Endothelial cell of umbilical vein (primary cell): ENCODE measurements at regions not wholly inside any gene's neighbourhood (a gene's known extent, or its start where the extent isn't known, plus 50 kb on each side); places are given as distances from the start of the nearest gene placed in this dataset.

ENCODE experiments used
- BruUV-seq: library from RNA; stranded (reverse); fragments of 400-500 nt; replicated peaks from 2 replicates; lab custom pipeline; 2021; lab: Mats Ljungman, UMichigan
- CTCF ChIA-PET: fragments of 300-600, 350-600 bp; sonication (Branson Sonifier 250); formaldehyde crosslinking; loops from one replicate; lab custom pipeline; 2021; ENCODE audit warnings: antibody characterized with exemption, inconsistent platforms; lab: Charles Lee
- POLR2A ChIA-PET: fragments of 300-600, 350-600 bp; sonication (Branson Sonifier 250); formaldehyde crosslinking; loops from one replicate; lab custom pipeline; 2021; ENCODE audit warnings: antibody characterized with exemption, inconsistent platforms; lab: Charles Lee
- DNase-seq: peaks from one replicate; pipeline ENCODE4 v3.0.0-alpha.2; 2011; ENCODE audit warnings: low read depth, low spot score
- FAIRE-seq: peaks from 2 replicates; lab custom pipeline; 2011; peaks lifted over from hg19 to GRCh38; lab: Jason Lieb, UNC
- H2AFZ ChIP-seq: 2 replicates; pipeline ENCODE4 v1.6.0; 2012; ENCODE audit warnings: low read depth, low read length, control low read depth, inconsistent platforms
- H3K27ac ChIP-seq: 2 replicates; pipeline ENCODE4 v1.5.1; 2011; ENCODE audit warnings: low read depth, mild to moderate bottlenecking, control low read depth, low read length, moderate library complexity; ENCODE audit not compliant: insufficient read depth
- H3K27me3 ChIP-seq, 2 experiments: 2 replicates each; pipeline versions ENCODE4 v1.6.0 to v1.6.1; 2011; ENCODE audit warnings: low read length in 2 of 2, mixed read lengths in 1 of 2; ENCODE audit not compliant: control insufficient read depth in 2 of 2, insufficient read depth in 2 of 2
- H3K36me3 ChIP-seq, 2 experiments: 2 replicates in 1 of 2; 3 replicates in 1 of 2; pipeline ENCODE4 v1.5.1; 2011; ENCODE audit warnings: low read length in 2 of 2, mild to moderate bottlenecking in 1 of 2, moderate library complexity in 1 of 2; ENCODE audit not compliant: control insufficient read depth in 2 of 2, insufficient read depth in 2 of 2; ENCODE audit errors: extremely low read depth in 1 of 2
- H3K4me1 ChIP-seq: 3 replicates; pipeline ENCODE4 v1.5.1; 2011; ENCODE audit warnings: mild to moderate bottlenecking, low read length; ENCODE audit not compliant: control insufficient read depth, insufficient read depth; ENCODE audit errors: extremely low read depth
- H3K4me2 ChIP-seq: 2 replicates; pipeline ENCODE4 v1.6.1; 2011; ENCODE audit warnings: low read length, control low read depth, mixed read lengths; ENCODE audit not compliant: insufficient read depth
- H3K4me3 ChIP-seq, 3 experiments: fragments of 200-600 bp in 1 of 3; sonication (generic), shearing (Covaris generic) in 1 of 3; replicated peaks in 1 of 3; 2 replicates each; pipeline ENCODE4 v1.5.1; 2011 to 2016; ENCODE audit warnings: control low read depth in 3 of 3, low read length in 3 of 3, mild to moderate bottlenecking in 2 of 3, inconsistent platforms in 1 of 3, low read depth in 1 of 3, moderate library complexity in 1 of 3; ENCODE audit not compliant: insufficient read depth in 1 of 3
- H3K79me2 ChIP-seq: 2 replicates; pipeline ENCODE4 v1.6.0; 2012; ENCODE audit warnings: low read length, inconsistent platforms; ENCODE audit not compliant: control insufficient read depth, insufficient read depth
- H3K9ac ChIP-seq: replicated peaks from 2 replicates; pipeline ENCODE3; 2011; ENCODE audit warnings: low read length, control low read depth; ENCODE audit not compliant: insufficient read depth; ENCODE audit errors: extremely low read depth
- H3K9me1 ChIP-seq: replicated peaks from 3 replicates; pipeline ENCODE4 v1.6.0; 2011; ENCODE audit warnings: mild to moderate bottlenecking, low read length; ENCODE audit not compliant: control insufficient read depth, insufficient read depth; ENCODE audit errors: extremely low read depth
- H3K9me3 ChIP-seq: replicated peaks from 2 replicates; pipeline ENCODE4 v1.5.1; 2012; ENCODE audit warnings: low read length, inconsistent platforms; ENCODE audit not compliant: control insufficient read depth, insufficient read depth
- H4K20me1 ChIP-seq: replicated peaks from 2 replicates; pipeline ENCODE3; 2011; ENCODE audit warnings: mild to moderate bottlenecking, low read length; ENCODE audit not compliant: control insufficient read depth, insufficient read depth; ENCODE audit errors: extremely low read depth
- EZH2 ChIP-seq: IDR thresholded peaks from 2 replicates; pipeline ENCODE4 v1.6.1; 2012; ENCODE audit warnings: borderline replicate concordance, low read depth, mild to moderate bottlenecking, moderate library complexity, low read length, inconsistent platforms; ENCODE audit not compliant: severe bottlenecking
- JUN ChIP-seq: IDR thresholded peaks from 2 replicates; pipeline ENCODE4 v1.6.1; 2011; ENCODE audit warnings: borderline replicate concordance, low read depth; ENCODE audit not compliant: insufficient read length, insufficient read depth
- POLR2A ChIP-seq: IDR thresholded peaks from 2 replicates; pipeline ENCODE4 v1.6.1; 2012; ENCODE audit warnings: low read depth, mild to moderate bottlenecking, control low read depth, low read length
- POLR2AphosphoS5 ChIP-seq: IDR thresholded peaks from 2 replicates; pipeline ENCODE4 v1.6.1; 2012; ENCODE audit warnings: low read depth, mild to moderate bottlenecking, control low read depth, low read length, moderate library complexity; ENCODE audit not compliant: insufficient read depth
- dilution Hi-C: fragments of 300-500 bp; cut with MboI; formaldehyde crosslinking; loops from one replicate; pipeline ENCODE4 v1.15.0; 2019; ENCODE audit warnings: low sequenced_read_pairs; ENCODE audit not compliant: extremely low pct_ligation_motif_present
- intact Hi-C: fragments of 100-400 bp; cut with micrococcal nuclease; formaldehyde crosslinking; loops from one replicate; pipeline ENCODE4 v1.10.0; 2022
- TF ChIP-seq, protein P1 (sequence below), 2 donors: IDR thresholded peaks; 1 replicate in 1 of 2; 2 replicates in 1 of 2; pipeline ENCODE4 v1.5.1; 2011; ENCODE audit warnings: low read length in 2 of 2, mild to moderate bottlenecking in 2 of 2, moderate library complexity in 2 of 2, control low read depth in 1 of 2, inconsistent platforms in 1 of 2, low read depth in 1 of 2; ENCODE audit not compliant: insufficient read depth in 1 of 2; ENCODE audit errors: extremely low read depth in 1 of 2

DNA sequence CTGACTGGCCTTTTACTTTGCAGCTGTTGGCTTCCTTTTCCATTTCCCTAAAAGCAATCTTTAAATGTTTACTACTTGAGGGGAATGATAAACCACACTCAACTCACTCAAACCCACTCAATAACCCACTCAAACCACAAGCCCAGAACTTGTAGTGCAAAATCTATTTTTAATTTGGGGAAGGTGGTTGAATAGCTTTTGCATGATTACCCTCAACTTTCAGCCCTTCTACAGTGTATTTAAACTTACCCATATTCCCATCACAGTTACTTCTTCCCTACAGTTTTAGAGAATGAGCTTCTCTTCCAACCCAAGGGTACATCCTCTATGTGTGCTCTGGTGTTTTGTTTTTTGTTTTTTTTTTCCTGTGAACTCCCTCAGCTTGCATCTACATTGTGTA is 636.1 kb downstream of the TDRD15 start:
- no peak overlapping the region for H3K27ac ChIP-seq
- TF ChIP-seq, protein P1, sequence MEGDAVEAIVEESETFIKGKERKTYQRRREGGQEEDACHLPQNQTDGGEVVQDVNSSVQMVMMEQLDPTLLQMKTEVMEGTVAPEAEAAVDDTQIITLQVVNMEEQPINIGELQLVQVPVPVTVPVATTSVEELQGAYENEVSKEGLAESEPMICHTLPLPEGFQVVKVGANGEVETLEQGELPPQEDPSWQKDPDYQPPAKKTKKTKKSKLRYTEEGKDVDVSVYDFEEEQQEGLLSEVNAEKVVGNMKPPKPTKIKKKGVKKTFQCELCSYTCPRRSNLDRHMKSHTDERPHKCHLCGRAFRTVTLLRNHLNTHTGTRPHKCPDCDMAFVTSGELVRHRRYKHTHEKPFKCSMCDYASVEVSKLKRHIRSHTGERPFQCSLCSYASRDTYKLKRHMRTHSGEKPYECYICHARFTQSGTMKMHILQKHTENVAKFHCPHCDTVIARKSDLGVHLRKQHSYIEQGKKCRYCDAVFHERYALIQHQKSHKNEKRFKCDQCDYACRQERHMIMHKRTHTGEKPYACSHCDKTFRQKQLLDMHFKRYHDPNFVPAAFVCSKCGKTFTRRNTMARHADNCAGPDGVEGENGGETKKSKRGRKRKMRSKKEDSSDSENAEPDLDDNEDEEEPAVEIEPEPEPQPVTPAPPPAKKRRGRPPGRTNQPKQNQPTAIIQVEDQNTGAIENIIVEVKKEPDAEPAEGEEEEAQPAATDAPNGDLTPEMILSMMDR (IDR thresholded peaks at IDR 0.05; ENCODE audit: extremely low read depth in 1 of 2, insufficient read depth in 1 of 2, low read depth in 1 of 2, low read length in 2 of 2), result no peak
- TF ChIP-seq JUN, result no peak
- TF ChIP-seq POLR2AphosphoS5, result no peak
- no peak for TF ChIP-seq EZH2
- TF ChIP-seq POLR2A, result no peak
- H3K79me2 ChIP-seq, result no peaks in the 10 kb centered on the region
- H3K27me3 ChIP-seq, result no peaks in the 10 kb centered on the region
- ChIA-PET POLR2A (no interaction called here), CTCF (no interaction called here)
- no peak overlapping the region for H3K4me3 ChIP-seq
- no peak overlapping the region for H3K4me2 ChIP-seq
- H2AFZ ChIP-seq, result no peak overlapping the region
- no TSS peak for BruUV-seq
- H3K4me1 ChIP-seq, result no peaks in the 10 kb centered on the region
- H3K9me3 ChIP-seq, result no peaks in the 10 kb centered on the region
- H4K20me1 ChIP-seq, result no peaks in the 10 kb centered on the region
- no peak overlapping the region for H3K9ac ChIP-seq
- DNase-seq (no peak), FAIRE-seq (no peak)
- dilution Hi-C loops, result no loop called here
- no peaks in the 10 kb centered on the region for H3K36me3 ChIP-seq
- no peaks in the 10 kb centered on the region for H3K9me1 ChIP-seq
- intact Hi-C loops, result no loop called here

DNA sequence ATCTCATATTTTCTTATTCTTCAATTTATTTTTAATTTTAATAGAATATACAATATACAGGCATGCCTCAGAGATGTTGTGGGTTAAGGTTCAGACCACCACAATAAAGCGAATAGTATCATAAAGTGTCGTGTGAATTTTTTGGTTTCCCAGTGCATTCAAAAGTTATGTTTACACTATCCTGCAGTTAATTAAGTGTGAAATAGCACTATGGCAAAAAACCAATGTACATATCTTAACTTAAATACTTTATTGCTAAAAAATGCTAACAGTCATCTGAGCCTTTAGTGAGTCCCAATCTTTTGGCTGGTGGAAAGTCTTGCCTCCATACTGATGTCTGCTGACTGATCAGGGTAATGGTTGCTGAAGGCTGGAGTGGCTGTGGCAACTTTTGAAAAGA is 637.6 kb downstream of the TDRD15 start:
- intact Hi-C loops, result no loop called here

More for the DNA sequence above, 637.6 kb downstream of the TDRD15 start:
- Histone ChIP-seq H3K9ac (no peak overlapping the region), H3K79me2 (no peaks in the 10 kb centered on the region), H4K20me1 (no peaks in the 10 kb centered on the region), H3K9me1 (no peaks in the 10 kb centered on the region), H3K9me3 (no peaks in the 10 kb centered on the region), H3K36me3 (no peaks in the 10 kb centered on the region), H3K27me3 (no peaks in the 10 kb centered on the region), H3K4me2 (no peak overlapping the region), H2AFZ (no peak overlapping the region), H3K4me3 (no peak overlapping the region), H3K27ac (no peak overlapping the region), H3K4me1 (no peaks in the 10 kb centered on the region)
- no TSS peak for BruUV-seq
- POLR2A ChIA-PET, result no interaction called here
- TF ChIP-seq POLR2AphosphoS5, result no peak
- CTCF ChIA-PET, result no interaction called here
- DNase-seq (no peak), FAIRE-seq (no peak)
- dilution Hi-C loops, result no loop called here
